Testis (tissue), 2 donors: ENCODE measurements at regions not wholly inside any gene's neighbourhood (a gene's known extent, or its start where the extent isn't known, plus 50 kb on each side); places are given as distances from the start of the nearest gene placed in this dataset.

Experiments used
- CTCF ChIP-seq, 3 experiments: fragments of 450-650 bp in 2 of 3; fragments of 200-600 bp in 1 of 3; sonication (generic) in 1 of 3; IDR thresholded peaks; one replicate each; pipeline ENCODE4 v1.5.1; 2016 to 2019; ENCODE audit warnings: antibody characterized with exemption in 3 of 3, mild to moderate bottlenecking in 2 of 3, moderate library complexity in 1 of 3
- POLR2A ChIP-seq: fragments of 450-650 bp; IDR thresholded peaks from one replicate; pipeline ENCODE4 v1.6.1; 2017; ENCODE audit warnings: antibody characterized with exemption, mild to moderate bottlenecking, moderate library complexity

GRCh38 chr3:161987933-161988332 is 491.3 kb downstream of the OTOL1 start:
- TF ChIP-seq CTCF (IDR thresholded peaks at IDR 0.05) (no peak), POLR2A (no peak)
